Endothelial cell of umbilical vein (primary cell): ENCODE measurements at regions not wholly inside any gene's neighbourhood (a gene's known extent, or its start where the extent isn't known, plus 50 kb on each side); places are given as distances from the start of the nearest gene placed in this dataset.

Experiments
- BruUV-seq: library from RNA; stranded (reverse); fragments of 400-500 nt; replicated peaks from 2 replicates; lab custom pipeline; 2021; lab: Mats Ljungman, UMichigan
- CTCF ChIA-PET: fragments of 300-600, 350-600 bp; sonication (Branson Sonifier 250); formaldehyde crosslinking; loops from one replicate; lab custom pipeline; 2021; ENCODE audit warnings: antibody characterized with exemption, inconsistent platforms; lab: Charles Lee
- POLR2A ChIA-PET: fragments of 300-600, 350-600 bp; sonication (Branson Sonifier 250); formaldehyde crosslinking; loops from one replicate; lab custom pipeline; 2021; ENCODE audit warnings: antibody characterized with exemption, inconsistent platforms; lab: Charles Lee
- DNase-seq: peaks from one replicate; pipeline ENCODE4 v3.0.0-alpha.2; 2011; ENCODE audit warnings: low read depth, low spot score
- FAIRE-seq: peaks from 2 replicates; lab custom pipeline; 2011; peaks lifted over from hg19 to GRCh38; lab: Jason Lieb, UNC
- H2AFZ ChIP-seq: 2 replicates; pipeline ENCODE4 v1.6.0; 2012; ENCODE audit warnings: low read depth, low read length, control low read depth, inconsistent platforms
- H3K27ac ChIP-seq: 2 replicates; pipeline ENCODE4 v1.5.1; 2011; ENCODE audit warnings: low read depth, mild to moderate bottlenecking, control low read depth, low read length, moderate library complexity; ENCODE audit not compliant: insufficient read depth
- H3K27me3 ChIP-seq, 2 experiments: 2 replicates each; pipeline versions ENCODE4 v1.6.0 to v1.6.1; 2011; ENCODE audit warnings: low read length in 2 of 2, mixed read lengths in 1 of 2; ENCODE audit not compliant: control insufficient read depth in 2 of 2, insufficient read depth in 2 of 2
- H3K36me3 ChIP-seq, 2 experiments: 2 replicates in 1 of 2; 3 replicates in 1 of 2; pipeline ENCODE4 v1.5.1; 2011; ENCODE audit warnings: low read length in 2 of 2, mild to moderate bottlenecking in 1 of 2, moderate library complexity in 1 of 2; ENCODE audit not compliant: control insufficient read depth in 2 of 2, insufficient read depth in 2 of 2; ENCODE audit errors: extremely low read depth in 1 of 2
- H3K4me1 ChIP-seq: 3 replicates; pipeline ENCODE4 v1.5.1; 2011; ENCODE audit warnings: mild to moderate bottlenecking, low read length; ENCODE audit not compliant: control insufficient read depth, insufficient read depth; ENCODE audit errors: extremely low read depth
- H3K4me2 ChIP-seq: 2 replicates; pipeline ENCODE4 v1.6.1; 2011; ENCODE audit warnings: low read length, control low read depth, mixed read lengths; ENCODE audit not compliant: insufficient read depth
- H3K4me3 ChIP-seq, 3 experiments: fragments of 200-600 bp in 1 of 3; sonication (generic), shearing (Covaris generic) in 1 of 3; replicated peaks in 1 of 3; 2 replicates each; pipeline ENCODE4 v1.5.1; 2011 to 2016; ENCODE audit warnings: control low read depth in 3 of 3, low read length in 3 of 3, mild to moderate bottlenecking in 2 of 3, inconsistent platforms in 1 of 3, low read depth in 1 of 3, moderate library complexity in 1 of 3; ENCODE audit not compliant: insufficient read depth in 1 of 3
- H3K79me2 ChIP-seq: 2 replicates; pipeline ENCODE4 v1.6.0; 2012; ENCODE audit warnings: low read length, inconsistent platforms; ENCODE audit not compliant: control insufficient read depth, insufficient read depth
- H3K9ac ChIP-seq: replicated peaks from 2 replicates; pipeline ENCODE3; 2011; ENCODE audit warnings: low read length, control low read depth; ENCODE audit not compliant: insufficient read depth; ENCODE audit errors: extremely low read depth
- H3K9me1 ChIP-seq: replicated peaks from 3 replicates; pipeline ENCODE4 v1.6.0; 2011; ENCODE audit warnings: mild to moderate bottlenecking, low read length; ENCODE audit not compliant: control insufficient read depth, insufficient read depth; ENCODE audit errors: extremely low read depth
- H3K9me3 ChIP-seq: replicated peaks from 2 replicates; pipeline ENCODE4 v1.5.1; 2012; ENCODE audit warnings: low read length, inconsistent platforms; ENCODE audit not compliant: control insufficient read depth, insufficient read depth
- H4K20me1 ChIP-seq: replicated peaks from 2 replicates; pipeline ENCODE3; 2011; ENCODE audit warnings: mild to moderate bottlenecking, low read length; ENCODE audit not compliant: control insufficient read depth, insufficient read depth; ENCODE audit errors: extremely low read depth
- EZH2 ChIP-seq: IDR thresholded peaks from 2 replicates; pipeline ENCODE4 v1.6.1; 2012; ENCODE audit warnings: borderline replicate concordance, low read depth, mild to moderate bottlenecking, moderate library complexity, low read length, inconsistent platforms; ENCODE audit not compliant: severe bottlenecking
- FOS ChIP-seq: IDR thresholded peaks from 2 replicates; pipeline ENCODE4 v1.6.1; 2011; ENCODE audit warnings: mild to moderate bottlenecking, low read length, moderate library complexity, borderline replicate concordance; ENCODE audit not compliant: insufficient read depth
- GATA2 ChIP-seq: IDR thresholded peaks from 2 replicates; pipeline ENCODE4 v1.7.0; 2011; ENCODE audit warnings: low read depth, mild to moderate bottlenecking, moderate library complexity, mixed read lengths, low read length; ENCODE audit not compliant: insufficient read length, insufficient read depth
- JUN ChIP-seq: IDR thresholded peaks from 2 replicates; pipeline ENCODE4 v1.6.1; 2011; ENCODE audit warnings: borderline replicate concordance, low read depth; ENCODE audit not compliant: insufficient read length, insufficient read depth
- MYC ChIP-seq: IDR thresholded peaks from one replicate; pipeline ENCODE4 v1.6.1; 2011; ENCODE audit warnings: mild to moderate bottlenecking, low read depth, low read length
- POLR2A ChIP-seq: IDR thresholded peaks from 2 replicates; pipeline ENCODE4 v1.6.1; 2012; ENCODE audit warnings: low read depth, mild to moderate bottlenecking, control low read depth, low read length
- POLR2AphosphoS5 ChIP-seq: IDR thresholded peaks from 2 replicates; pipeline ENCODE4 v1.6.1; 2012; ENCODE audit warnings: low read depth, mild to moderate bottlenecking, control low read depth, low read length, moderate library complexity; ENCODE audit not compliant: insufficient read depth
- dilution Hi-C: fragments of 300-500 bp; cut with MboI; formaldehyde crosslinking; loops from one replicate; pipeline ENCODE4 v1.15.0; 2019; ENCODE audit warnings: low sequenced_read_pairs; ENCODE audit not compliant: extremely low pct_ligation_motif_present
- intact Hi-C: fragments of 100-400 bp; cut with micrococcal nuclease; formaldehyde crosslinking; loops from one replicate; pipeline ENCODE4 v1.10.0; 2022
- TF ChIP-seq, protein P1 (sequence below): IDR thresholded peaks from 2 replicates; pipeline ENCODE4 v1.6.1; 2011; ENCODE audit not compliant: insufficient read depth, insufficient read length
- TF ChIP-seq, protein P2 (sequence below), 2 donors: IDR thresholded peaks; 1 replicate in 1 of 2; 2 replicates in 1 of 2; pipeline ENCODE4 v1.5.1; 2011; ENCODE audit warnings: low read length in 2 of 2, mild to moderate bottlenecking in 2 of 2, moderate library complexity in 2 of 2, control low read depth in 1 of 2, inconsistent platforms in 1 of 2, low read depth in 1 of 2; ENCODE audit not compliant: insufficient read depth in 1 of 2; ENCODE audit errors: extremely low read depth in 1 of 2

DNA sequence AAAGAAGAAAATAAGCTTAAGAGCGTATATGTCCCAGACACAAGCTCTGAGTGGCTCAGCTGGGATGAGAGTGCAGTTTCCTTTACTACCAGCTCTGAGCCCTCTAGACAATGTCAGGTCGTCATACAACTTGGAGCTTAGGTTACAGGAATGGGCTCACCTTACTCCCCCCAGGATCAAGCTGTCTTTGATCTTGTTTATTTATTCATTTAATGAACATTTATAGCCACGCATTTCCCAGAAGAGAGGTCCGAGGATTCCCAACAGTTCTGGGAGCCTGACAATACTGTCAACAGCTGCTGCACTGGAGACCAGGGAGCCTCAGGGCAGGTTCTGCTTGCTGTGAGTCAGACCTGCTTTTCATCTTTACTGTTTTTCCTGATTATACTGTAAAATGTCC, 378.9 kb downstream of the PLPP3 start:
- H3K27ac ChIP-seq: no peak overlapping the region

More for the DNA sequence above, 378.9 kb downstream of the PLPP3 start:
- POLR2A ChIA-PET: no interaction called here
- Histone ChIP-seq H3K27me3 (no peaks in the 10 kb centered on the region), H3K9me1 (no peaks in the 10 kb centered on the region), H3K79me2 (no peaks in the 10 kb centered on the region), H3K4me3 (no peak overlapping the region), H2AFZ (no peak overlapping the region), H3K36me3 (no peaks in the 10 kb centered on the region), H3K4me2 (no peak overlapping the region), H3K9me3 (no peaks in the 10 kb centered on the region), H4K20me1 (no peaks in the 10 kb centered on the region), H3K4me1 (no peaks in the 10 kb centered on the region), H3K9ac (no peak overlapping the region)
- BruUV-seq: no TSS peak
- intact Hi-C loops (no loop called here), dilution Hi-C loops (no loop called here)
- TF ChIP-seq JUN: no peak
- no peak for TF ChIP-seq MYC
- TF ChIP-seq POLR2AphosphoS5: no peak
- TF ChIP-seq, protein P1, sequence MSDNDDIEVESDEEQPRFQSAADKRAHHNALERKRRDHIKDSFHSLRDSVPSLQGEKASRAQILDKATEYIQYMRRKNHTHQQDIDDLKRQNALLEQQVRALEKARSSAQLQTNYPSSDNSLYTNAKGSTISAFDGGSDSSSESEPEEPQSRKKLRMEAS: no peak
- TF ChIP-seq, protein P2, sequence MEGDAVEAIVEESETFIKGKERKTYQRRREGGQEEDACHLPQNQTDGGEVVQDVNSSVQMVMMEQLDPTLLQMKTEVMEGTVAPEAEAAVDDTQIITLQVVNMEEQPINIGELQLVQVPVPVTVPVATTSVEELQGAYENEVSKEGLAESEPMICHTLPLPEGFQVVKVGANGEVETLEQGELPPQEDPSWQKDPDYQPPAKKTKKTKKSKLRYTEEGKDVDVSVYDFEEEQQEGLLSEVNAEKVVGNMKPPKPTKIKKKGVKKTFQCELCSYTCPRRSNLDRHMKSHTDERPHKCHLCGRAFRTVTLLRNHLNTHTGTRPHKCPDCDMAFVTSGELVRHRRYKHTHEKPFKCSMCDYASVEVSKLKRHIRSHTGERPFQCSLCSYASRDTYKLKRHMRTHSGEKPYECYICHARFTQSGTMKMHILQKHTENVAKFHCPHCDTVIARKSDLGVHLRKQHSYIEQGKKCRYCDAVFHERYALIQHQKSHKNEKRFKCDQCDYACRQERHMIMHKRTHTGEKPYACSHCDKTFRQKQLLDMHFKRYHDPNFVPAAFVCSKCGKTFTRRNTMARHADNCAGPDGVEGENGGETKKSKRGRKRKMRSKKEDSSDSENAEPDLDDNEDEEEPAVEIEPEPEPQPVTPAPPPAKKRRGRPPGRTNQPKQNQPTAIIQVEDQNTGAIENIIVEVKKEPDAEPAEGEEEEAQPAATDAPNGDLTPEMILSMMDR (IDR thresholded peaks at IDR 0.05; ENCODE audit: extremely low read depth in 1 of 2, insufficient read depth in 1 of 2, low read depth in 1 of 2, low read length in 2 of 2): no peak
- no peak for TF ChIP-seq POLR2A
- TF ChIP-seq EZH2: no peak
- no peak for TF ChIP-seq FOS
- no peak for TF ChIP-seq GATA2
- no peak for DNase-seq
- no peak for FAIRE-seq
- CTCF ChIA-PET: interaction anchor here (1.1 kb wide), 1 partner anchor 8 kb away, joined by 4 read pairs; no protein-coding TSS in a partner anchor
